HEK293 (cell line): ENCODE measurements at regions not wholly inside any gene's neighbourhood (a gene's known extent, or its start where the extent isn't known, plus 50 kb on each side); places are given as distances from the start of the nearest gene placed in this dataset.

Source experiments
- ATF2 ChIP-seq: fragments of 450-650 bp; formaldehyde crosslinking; IDR thresholded peaks from 2 replicates; pipeline ENCODE4 v1.5.1; 2016; ENCODE audit warnings: missing biosample characterization, missing genetic modification characterization, low read depth
- CTCF ChIP-seq: fragments of 450-650 bp; formaldehyde crosslinking; IDR thresholded peaks from 2 replicates; pipeline ENCODE4 v1.5.1; 2016; ENCODE audit warnings: missing biosample characterization, missing genetic modification characterization
- PATZ1 ChIP-seq: fragments of 450-650 bp; formaldehyde crosslinking; IDR thresholded peaks from 2 replicates; pipeline ENCODE4 v1.5.1; 2016; ENCODE audit warnings: missing biosample characterization, missing genetic modification characterization
- SP7 ChIP-seq: fragments of 450-650 bp; formaldehyde crosslinking; IDR thresholded peaks from 2 replicates; pipeline ENCODE4 v1.5.1; 2016; ENCODE audit warnings: missing biosample characterization, missing genetic modification characterization
- ZBTB26 ChIP-seq: fragments of 450-650 bp; formaldehyde crosslinking; optimal IDR thresholded peaks from 2 replicates; pipeline ENCODE3; 2016; ENCODE audit warnings: missing biosample characterization, mild to moderate bottlenecking, missing genetic modification characterization
- ZNF114 ChIP-seq: fragments of 450-650 bp; formaldehyde crosslinking; IDR thresholded peaks from 2 replicates; pipeline ENCODE4 v1.5.0; 2017; ENCODE audit warnings: missing biosample characterization, missing genetic modification characterization
- ZNF184 ChIP-seq: fragments of 450-650 bp; IDR thresholded peaks from 2 replicates; pipeline ENCODE4 v1.5.1; 2018; ENCODE audit warnings: missing biosample characterization, mild to moderate bottlenecking, missing genetic modification characterization
- ZNF394 ChIP-seq: fragments of 450-650 bp; formaldehyde crosslinking; IDR thresholded peaks from 2 replicates; pipeline ENCODE4 v1.5.1; 2016; ENCODE audit warnings: missing biosample characterization, missing genetic modification characterization, mild to moderate bottlenecking, moderate library complexity, borderline replicate concordance
- ZNF664 ChIP-seq: fragments of 450-650 bp; formaldehyde crosslinking; IDR thresholded peaks from 2 replicates; pipeline ENCODE4 v1.5.1; 2016; ENCODE audit warnings: missing biosample characterization, missing genetic modification characterization

GRCh38 chr11:41795004-41795403 lies 335.6 kb upstream of the LRRC4C start:
- TF ChIP-seq ZNF114 (tag by site-specific recombination) (no peak), ZNF184 (tag by site-specific recombination) (no peak), SP7 (tag by site-specific recombination) (no peak), ZNF394 (tag by site-specific recombination) (no peak), CTCF (tag by site-specific recombination) (no peak), PATZ1 (no peak), ZNF664 (tag by site-specific recombination) (no peak), ATF2 (tag by site-specific recombination) (no peak), ZBTB26 (tag by site-specific recombination) (no peak)
